Breast epithelium (tissue), 4 donors: ENCODE measurements at regions not wholly inside any gene's neighbourhood (a gene's known extent, or its start where the extent isn't known, plus 50 kb on each side); places are given as distances from the start of the nearest gene placed in this dataset.

ENCODE experiments used
- DNase-seq, 2 donors: peaks; one replicate each; pipeline ENCODE4 v3.0.0-alpha.2; 2019; ENCODE audit warnings: low spot score in 2 of 2
- H3K27ac ChIP-seq, 2 donors: fragments of 200-600 bp; sonication (generic) in 1 of 2; one replicate each; pipeline ENCODE4 v1.5.1; 2016 to 2019; ENCODE audit warnings: mild to moderate bottlenecking in 1 of 2
- H3K27me3 ChIP-seq, 2 donors: fragments of 200-600 bp; sonication (generic) in 1 of 2; one replicate each; pipeline versions ENCODE4 v1.5.1 to v1.6.0; 2017 to 2019; ENCODE audit warnings: control low read depth in 1 of 2, mild to moderate bottlenecking in 1 of 2
- H3K36me3 ChIP-seq: fragments of 200-600 bp; one replicate; pipeline ENCODE4 v1.5.1; 2019
- H3K4me1 ChIP-seq, 2 donors: fragments of 200-600 bp; sonication (generic); one replicate each; pipeline ENCODE4 v1.5.1; 2016 to 2019; ENCODE audit warnings: control low read depth in 1 of 2
- H3K4me3 ChIP-seq, 3 donors: fragments of 200-600 bp; sonication (generic); 1 replicate in 2 of 3; 2 replicates in 1 of 3; pipeline ENCODE4 v1.5.1; 2016 to 2019; ENCODE audit warnings: mild to moderate bottlenecking in 3 of 3, moderate library complexity in 2 of 3
- H3K9me3 ChIP-seq, 2 donors: fragments of 200-600 bp; sonication (generic) in 1 of 2; one replicate each; pipeline ENCODE4 v1.5.1; 2016 to 2019; ENCODE audit warnings: control low read depth in 1 of 2
- POLR2A ChIP-seq: fragments of 450-650 bp; IDR thresholded peaks from one replicate; pipeline ENCODE4 v1.6.1; 2016; ENCODE audit warnings: antibody characterized with exemption, mild to moderate bottlenecking, moderate library complexity
- POLR2AphosphoS5 ChIP-seq, 3 donors: sonication (generic); formaldehyde crosslinking; IDR thresholded peaks; one replicate each; pipeline ENCODE4 v1.6.1; 2017; ENCODE audit warnings: antibody characterized with exemption in 3 of 3
- intact Hi-C: fragments of 100-400 bp; cut with DNase I; formaldehyde crosslinking; loops from one replicate; pipeline ENCODE4 v1.15.1; 2023; ENCODE audit warnings: low total_unique reads
- TF ChIP-seq, protein P1 (sequence below), 3 donors: fragments of 450-650 bp; IDR thresholded peaks; one replicate each; pipeline ENCODE4 v1.5.1; 2016 to 2017; ENCODE audit warnings: antibody characterized with exemption in 3 of 3, mild to moderate bottlenecking in 3 of 3, moderate library complexity in 3 of 3

DNA sequence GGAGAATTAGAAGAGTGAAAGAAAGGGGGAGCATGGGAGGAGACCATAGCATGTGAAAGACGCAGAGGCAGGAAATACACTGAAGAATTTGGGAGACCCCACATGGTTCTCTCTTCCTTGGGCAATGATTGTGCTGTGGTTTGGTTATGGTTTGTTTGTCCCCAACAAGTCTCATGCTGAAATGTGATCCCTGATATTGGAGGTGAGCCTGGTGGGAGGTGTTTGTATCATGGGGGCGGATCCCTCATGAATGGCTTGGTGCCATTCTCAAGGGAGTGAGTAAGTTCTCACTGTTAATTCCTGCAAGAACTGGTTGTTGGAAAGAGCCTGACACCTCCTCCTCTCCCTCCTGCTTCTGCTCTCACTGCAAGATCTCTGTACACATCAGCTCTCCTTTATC lies 78.6 kb upstream of the RAI2 start:
- H3K36me3 ChIP-seq, result no peaks in the 10 kb centered on the region
- no peaks in the 10 kb centered on the region for H3K4me1 ChIP-seq
- no peak for DNase-seq
- H3K27me3 ChIP-seq, result peaks cover 0 to 7% of the 10 kb centered on the region in 2 donors
- H3K4me3 ChIP-seq, result no peak overlapping the region
- H3K27ac ChIP-seq, result no peak overlapping the region
- no peaks in the 10 kb centered on the region for H3K9me3 ChIP-seq
- no peak for TF ChIP-seq POLR2AphosphoS5 (IDR thresholded peaks at IDR 0.05)
- TF ChIP-seq, protein P1, sequence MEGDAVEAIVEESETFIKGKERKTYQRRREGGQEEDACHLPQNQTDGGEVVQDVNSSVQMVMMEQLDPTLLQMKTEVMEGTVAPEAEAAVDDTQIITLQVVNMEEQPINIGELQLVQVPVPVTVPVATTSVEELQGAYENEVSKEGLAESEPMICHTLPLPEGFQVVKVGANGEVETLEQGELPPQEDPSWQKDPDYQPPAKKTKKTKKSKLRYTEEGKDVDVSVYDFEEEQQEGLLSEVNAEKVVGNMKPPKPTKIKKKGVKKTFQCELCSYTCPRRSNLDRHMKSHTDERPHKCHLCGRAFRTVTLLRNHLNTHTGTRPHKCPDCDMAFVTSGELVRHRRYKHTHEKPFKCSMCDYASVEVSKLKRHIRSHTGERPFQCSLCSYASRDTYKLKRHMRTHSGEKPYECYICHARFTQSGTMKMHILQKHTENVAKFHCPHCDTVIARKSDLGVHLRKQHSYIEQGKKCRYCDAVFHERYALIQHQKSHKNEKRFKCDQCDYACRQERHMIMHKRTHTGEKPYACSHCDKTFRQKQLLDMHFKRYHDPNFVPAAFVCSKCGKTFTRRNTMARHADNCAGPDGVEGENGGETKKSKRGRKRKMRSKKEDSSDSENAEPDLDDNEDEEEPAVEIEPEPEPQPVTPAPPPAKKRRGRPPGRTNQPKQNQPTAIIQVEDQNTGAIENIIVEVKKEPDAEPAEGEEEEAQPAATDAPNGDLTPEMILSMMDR (IDR thresholded peaks at IDR 0.05), result no peak
- TF ChIP-seq POLR2A, result no peak
- intact Hi-C loops, result loop anchor here (5.0 kb wide), 1 partner anchor 982 kb away; no protein-coding TSS in a partner anchor

DNA sequence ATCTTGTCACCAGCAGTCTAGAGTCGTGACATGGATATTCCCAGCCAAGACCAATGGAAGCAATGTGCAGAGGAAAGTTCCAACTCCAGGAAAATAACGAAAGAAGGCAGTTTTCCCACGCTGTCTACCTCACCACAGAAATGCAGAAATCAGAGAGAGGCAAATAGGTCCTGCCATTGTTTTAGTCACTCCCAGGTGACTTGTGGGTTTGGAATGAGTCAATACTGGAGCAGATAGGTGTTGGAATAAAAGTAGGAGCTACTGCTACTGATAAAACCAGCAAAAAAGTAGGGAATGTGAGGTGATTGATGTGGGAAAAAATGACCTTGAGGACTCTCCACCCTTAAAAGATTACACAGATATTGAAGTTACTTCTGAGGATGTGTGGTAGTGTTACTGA lies 72.8 kb upstream of the RAI2 start:
- no peak for DNase-seq
- Histone ChIP-seq H3K36me3 (no peaks in the 10 kb centered on the region), H3K4me3 (no peak overlapping the region), H3K27me3 (peaks cover 0 to 16% of the 10 kb centered on the region in 2 donors), H3K9me3 (no peaks in the 10 kb centered on the region), H3K27ac (no peak overlapping the region), H3K4me1 (no peaks in the 10 kb centered on the region)
- TF ChIP-seq POLR2A, result no peak
- intact Hi-C loops, result no loop called here

DNA sequence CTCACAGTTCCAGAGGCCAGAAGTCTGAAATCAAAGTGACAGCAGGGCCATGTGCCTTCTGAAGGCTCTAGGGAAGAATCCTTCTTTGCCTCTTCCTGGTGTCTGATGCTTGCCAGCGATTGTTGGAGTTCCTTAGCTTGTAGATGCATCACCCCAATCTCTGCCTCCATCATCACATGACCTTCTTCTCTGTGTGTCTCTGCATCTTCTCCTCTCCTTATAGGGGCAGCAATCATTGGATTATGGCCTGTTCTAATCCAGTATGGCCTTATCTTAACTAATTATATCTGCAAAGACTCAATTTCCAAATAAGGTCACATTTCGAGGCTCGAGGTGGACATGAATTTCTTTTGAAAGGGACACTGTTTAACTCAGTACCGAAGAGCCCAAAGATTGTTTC lies 71.7 kb upstream of the RAI2 start:
- Histone ChIP-seq H3K4me1 (no peaks in the 10 kb centered on the region), H3K4me3 (no peak overlapping the region), H3K36me3 (no peaks in the 10 kb centered on the region), H3K9me3 (no peaks in the 10 kb centered on the region), H3K27me3 (peaks cover 0 to 16% of the 10 kb centered on the region in 2 donors), H3K27ac (no peak overlapping the region)
- no peak for TF ChIP-seq POLR2A
- TF ChIP-seq, protein P1 (IDR thresholded peaks at IDR 0.05), result no peak
- TF ChIP-seq POLR2AphosphoS5 (IDR thresholded peaks at IDR 0.05), result no peak
- intact Hi-C loops, result no loop called here
- no peak for DNase-seq

DNA sequence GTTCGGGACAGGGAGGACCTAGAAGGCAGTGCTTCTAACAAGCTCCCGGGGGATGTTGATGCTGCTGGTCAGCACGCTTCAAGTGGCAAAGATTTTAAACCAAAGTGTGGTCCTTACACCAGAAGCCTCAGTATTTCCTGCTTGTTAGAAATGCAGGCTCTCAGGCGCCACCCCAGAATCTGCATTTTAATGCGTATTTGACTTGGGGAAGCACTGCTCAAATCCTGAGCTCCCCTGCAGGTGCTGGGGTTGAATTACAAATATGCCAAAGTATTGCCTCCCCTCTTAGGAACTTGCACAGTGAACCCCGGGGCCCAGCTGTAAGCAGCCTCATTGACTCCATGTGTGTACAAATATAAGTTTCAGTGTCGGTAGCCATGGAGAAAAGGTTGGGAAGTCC lies 70.8 kb upstream of the RAI2 start:
- H3K36me3 ChIP-seq, result no peaks in the 10 kb centered on the region
- TF ChIP-seq, protein P1 (IDR thresholded peaks at IDR 0.05), result no peak
- H3K27me3 ChIP-seq, result peaks cover 0 to 16% of the 10 kb centered on the region in 2 donors
- intact Hi-C loops, result no loop called here
- no peak for DNase-seq
- no peak overlapping the region for H3K27ac ChIP-seq
- H3K4me1 ChIP-seq, result no peaks in the 10 kb centered on the region
- no peak overlapping the region for H3K4me3 ChIP-seq
- no peaks in the 10 kb centered on the region for H3K9me3 ChIP-seq

DNA sequence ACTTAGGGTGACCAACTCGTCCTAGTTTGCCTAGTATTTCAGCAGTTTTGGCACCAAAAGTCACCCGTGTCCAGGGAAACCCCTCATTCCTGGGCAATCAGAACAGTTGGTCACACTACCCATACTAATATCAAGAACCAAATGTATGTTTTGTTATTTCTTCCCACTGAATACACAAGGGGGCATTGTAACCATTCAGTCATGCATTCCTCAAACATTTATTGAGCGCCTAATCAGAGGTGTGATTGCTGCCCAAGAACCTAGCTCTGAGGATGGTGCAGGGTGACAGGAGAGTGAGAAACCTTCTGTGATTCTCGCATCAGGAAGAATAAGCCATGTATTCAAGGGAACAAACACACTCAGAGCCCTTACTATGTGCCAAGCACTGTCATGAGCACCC lies 69.8 kb upstream of the RAI2 start:
- H3K27me3 ChIP-seq, result peaks cover 0 to 20% of the 10 kb centered on the region in 2 donors
- H3K9me3 ChIP-seq, result peaks cover 0 to 3% of the 10 kb centered on the region in 2 donors
- no peaks in the 10 kb centered on the region for H3K4me1 ChIP-seq
- H3K4me3 ChIP-seq, result no peak overlapping the region
- no peaks in the 10 kb centered on the region for H3K36me3 ChIP-seq
- no peak overlapping the region for H3K27ac ChIP-seq
- no peak for DNase-seq
- intact Hi-C loops, result no loop called here
- TF ChIP-seq, protein P1 (IDR thresholded peaks at IDR 0.05), result no peak
- TF ChIP-seq POLR2AphosphoS5 (IDR thresholded peaks at IDR 0.05) (no peak), POLR2A (no peak)

DNA sequence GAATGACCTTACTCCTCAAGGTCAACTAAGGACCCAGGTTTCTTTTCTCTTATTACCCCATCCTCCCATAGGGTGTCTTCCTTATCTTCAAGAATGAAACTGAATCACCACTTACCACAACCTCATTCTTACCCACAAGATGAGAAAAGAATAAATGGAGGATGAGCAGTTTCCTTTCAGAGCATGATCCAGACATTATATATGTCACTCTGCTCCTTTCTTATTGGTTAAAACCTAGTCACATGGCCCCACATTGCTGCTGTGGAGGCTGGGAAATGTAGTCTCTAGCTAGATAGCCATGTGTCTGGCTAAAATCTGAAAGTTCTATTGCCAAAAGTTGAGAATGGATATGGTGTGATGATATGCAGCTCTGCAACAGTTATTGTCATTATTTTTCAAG lies 62.4 kb upstream of the RAI2 start:
- intact Hi-C loops, result no loop called here
- H3K9me3 ChIP-seq, result peaks cover 0 to 7% of the 10 kb centered on the region in 2 donors
- DNase-seq, result no peak
- H3K4me1 ChIP-seq, result no peaks in the 10 kb centered on the region
- peaks cover 0 to 19% of the 10 kb centered on the region in 2 donors for H3K27me3 ChIP-seq
- no peak overlapping the region for H3K4me3 ChIP-seq
- no peaks in the 10 kb centered on the region for H3K36me3 ChIP-seq
- TF ChIP-seq POLR2A (no peak), POLR2AphosphoS5 (IDR thresholded peaks at IDR 0.05) (no peak)
- TF ChIP-seq, protein P1 (IDR thresholded peaks at IDR 0.05), result no peak
- H3K27ac ChIP-seq, result no peak overlapping the region
